ENCODE measurements at regions not wholly inside any gene's neighbourhood (a gene's known extent, or its start where the extent isn't known, plus 50 kb on each side); places are given as distances from the start of the nearest gene placed in this dataset.

DNA sequence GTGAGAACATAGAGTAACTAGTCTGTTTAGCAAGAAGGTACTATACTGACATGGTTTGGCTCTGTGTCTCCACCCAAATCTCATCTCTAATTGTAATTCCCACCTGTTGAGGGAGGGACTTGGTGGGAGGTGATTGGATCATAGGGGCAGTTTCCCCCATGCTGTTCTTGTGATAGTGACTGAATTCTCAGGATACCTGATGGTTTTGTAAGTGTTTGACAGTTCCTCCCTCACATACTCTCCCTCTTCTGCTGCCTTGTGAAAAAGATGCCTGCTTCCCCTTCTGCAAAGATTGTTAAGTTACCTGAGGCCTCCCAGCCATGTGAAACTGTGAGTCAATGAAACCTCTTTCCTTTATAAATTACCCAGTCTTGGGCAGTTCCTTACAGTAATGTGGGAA lies 240.4 kb upstream of the ST8SIA4 start:
- no peak for TF ChIP-seq TCF7L2 (IDR thresholded peaks at IDR 0.05; ENCODE audit: low read depth, low read length)
- TF ChIP-seq, protein P1, sequence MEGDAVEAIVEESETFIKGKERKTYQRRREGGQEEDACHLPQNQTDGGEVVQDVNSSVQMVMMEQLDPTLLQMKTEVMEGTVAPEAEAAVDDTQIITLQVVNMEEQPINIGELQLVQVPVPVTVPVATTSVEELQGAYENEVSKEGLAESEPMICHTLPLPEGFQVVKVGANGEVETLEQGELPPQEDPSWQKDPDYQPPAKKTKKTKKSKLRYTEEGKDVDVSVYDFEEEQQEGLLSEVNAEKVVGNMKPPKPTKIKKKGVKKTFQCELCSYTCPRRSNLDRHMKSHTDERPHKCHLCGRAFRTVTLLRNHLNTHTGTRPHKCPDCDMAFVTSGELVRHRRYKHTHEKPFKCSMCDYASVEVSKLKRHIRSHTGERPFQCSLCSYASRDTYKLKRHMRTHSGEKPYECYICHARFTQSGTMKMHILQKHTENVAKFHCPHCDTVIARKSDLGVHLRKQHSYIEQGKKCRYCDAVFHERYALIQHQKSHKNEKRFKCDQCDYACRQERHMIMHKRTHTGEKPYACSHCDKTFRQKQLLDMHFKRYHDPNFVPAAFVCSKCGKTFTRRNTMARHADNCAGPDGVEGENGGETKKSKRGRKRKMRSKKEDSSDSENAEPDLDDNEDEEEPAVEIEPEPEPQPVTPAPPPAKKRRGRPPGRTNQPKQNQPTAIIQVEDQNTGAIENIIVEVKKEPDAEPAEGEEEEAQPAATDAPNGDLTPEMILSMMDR (IDR thresholded peaks at IDR 0.05) = no peak
- TF ChIP-seq POLR2AphosphoS5 (IDR thresholded peaks at IDR 0.05; ENCODE audit: low read depth, low read length) = no peak
- TF ChIP-seq SIN3A (IDR thresholded peaks at IDR 0.05; ENCODE audit: borderline replicate concordance, insufficient read depth, low read depth, low read length) = no peak
- CTCF ChIA-PET = no interaction called here
- BruUV-seq (replicated peaks) = no TSS peak
- H3K4me1 ChIP-seq (ENCODE audit: control insufficient read depth, insufficient read depth, low read length) = no peaks in the 10 kb centered on the region
- no peak overlapping the region for H3K4me3 ChIP-seq (ENCODE audit: low read depth in 2 of 2, low read length in 2 of 2)
- H3K9me3 ChIP-seq (ENCODE audit: control insufficient read depth, insufficient read depth, low read depth, low read length) = no peaks in the 10 kb centered on the region
- no peak for ATAC-seq
- in situ Hi-C loops (cut with HindIII; ENCODE audit: low pct_unique_long_range_greater_than_20kb, low sequenced_read_pairs) (no loop called here), intact Hi-C loops (cut with micrococcal nuclease; ENCODE audit: unreplicated experiment) (no loop called here)
- no peaks in the 10 kb centered on the region for H3K36me3 ChIP-seq (ENCODE audit: control insufficient read depth, insufficient read depth, low read length)
- no peak for DNase-seq (ENCODE audit: low read depth, low spot score)
- POLR2A ChIA-PET = no interaction called here
- H3K27me3 ChIP-seq (ENCODE audit: control insufficient read depth, insufficient read depth, low read length) = no peaks in the 10 kb centered on the region
- no peak overlapping the region for H3K27ac ChIP-seq (ENCODE audit: low read length)

DNA sequence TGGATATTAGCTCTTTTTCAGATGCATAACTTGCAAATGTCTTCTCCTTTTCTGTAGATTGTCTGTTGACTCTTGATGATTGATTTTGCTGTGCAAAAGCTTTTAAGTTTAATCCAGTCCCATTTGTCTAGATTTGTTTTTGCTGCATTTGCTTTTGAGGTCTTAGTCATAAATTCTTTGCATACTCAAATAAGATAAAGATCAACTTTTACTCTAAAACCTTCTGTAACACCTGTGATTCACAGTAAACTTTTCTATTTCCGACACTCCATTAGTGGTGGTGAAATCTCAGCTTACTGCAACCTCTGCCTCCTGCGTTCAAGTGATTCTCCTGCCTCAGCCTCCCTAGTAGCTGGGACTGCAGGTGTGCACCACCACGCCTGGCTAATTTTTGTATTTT lies 239.0 kb upstream of the ST8SIA4 start:
- DNase-seq (ENCODE audit: low read depth, low spot score) (no peak), ATAC-seq (no peak)
- Histone ChIP-seq H3K27me3 (ENCODE audit: control insufficient read depth, insufficient read depth, low read length) (no peaks in the 10 kb centered on the region), H3K4me3 (ENCODE audit: low read depth in 2 of 2, low read length in 2 of 2) (no peak overlapping the region), H3K4me1 (ENCODE audit: control insufficient read depth, insufficient read depth, low read length) (no peaks in the 10 kb centered on the region), H3K9me3 (ENCODE audit: control insufficient read depth, insufficient read depth, low read depth, low read length) (no peaks in the 10 kb centered on the region), H3K36me3 (ENCODE audit: control insufficient read depth, insufficient read depth, low read length) (no peaks in the 10 kb centered on the region), H3K27ac (ENCODE audit: low read length) (no peak overlapping the region)
- no TSS peak for BruUV-seq (replicated peaks)
- in situ Hi-C loops (cut with HindIII; ENCODE audit: low pct_unique_long_range_greater_than_20kb, low sequenced_read_pairs) = no loop called here
- TF ChIP-seq, protein P2, sequence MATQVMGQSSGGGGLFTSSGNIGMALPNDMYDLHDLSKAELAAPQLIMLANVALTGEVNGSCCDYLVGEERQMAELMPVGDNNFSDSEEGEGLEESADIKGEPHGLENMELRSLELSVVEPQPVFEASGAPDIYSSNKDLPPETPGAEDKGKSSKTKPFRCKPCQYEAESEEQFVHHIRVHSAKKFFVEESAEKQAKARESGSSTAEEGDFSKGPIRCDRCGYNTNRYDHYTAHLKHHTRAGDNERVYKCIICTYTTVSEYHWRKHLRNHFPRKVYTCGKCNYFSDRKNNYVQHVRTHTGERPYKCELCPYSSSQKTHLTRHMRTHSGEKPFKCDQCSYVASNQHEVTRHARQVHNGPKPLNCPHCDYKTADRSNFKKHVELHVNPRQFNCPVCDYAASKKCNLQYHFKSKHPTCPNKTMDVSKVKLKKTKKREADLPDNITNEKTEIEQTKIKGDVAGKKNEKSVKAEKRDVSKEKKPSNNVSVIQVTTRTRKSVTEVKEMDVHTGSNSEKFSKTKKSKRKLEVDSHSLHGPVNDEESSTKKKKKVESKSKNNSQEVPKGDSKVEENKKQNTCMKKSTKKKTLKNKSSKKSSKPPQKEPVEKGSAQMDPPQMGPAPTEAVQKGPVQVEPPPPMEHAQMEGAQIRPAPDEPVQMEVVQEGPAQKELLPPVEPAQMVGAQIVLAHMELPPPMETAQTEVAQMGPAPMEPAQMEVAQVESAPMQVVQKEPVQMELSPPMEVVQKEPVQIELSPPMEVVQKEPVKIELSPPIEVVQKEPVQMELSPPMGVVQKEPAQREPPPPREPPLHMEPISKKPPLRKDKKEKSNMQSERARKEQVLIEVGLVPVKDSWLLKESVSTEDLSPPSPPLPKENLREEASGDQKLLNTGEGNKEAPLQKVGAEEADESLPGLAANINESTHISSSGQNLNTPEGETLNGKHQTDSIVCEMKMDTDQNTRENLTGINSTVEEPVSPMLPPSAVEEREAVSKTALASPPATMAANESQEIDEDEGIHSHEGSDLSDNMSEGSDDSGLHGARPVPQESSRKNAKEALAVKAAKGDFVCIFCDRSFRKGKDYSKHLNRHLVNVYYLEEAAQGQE (IDR thresholded peaks at IDR 0.05; ENCODE audit: insufficient read depth in 1 of 2, low read depth in 2 of 2, low read length in 1 of 2) = no peak
- TF ChIP-seq, protein P1 (IDR thresholded peaks at IDR 0.05) = no peak
- no peak for TF ChIP-seq POLR2AphosphoS5 (IDR thresholded peaks at IDR 0.05; ENCODE audit: low read depth, low read length)
- intact Hi-C loops (cut with micrococcal nuclease; ENCODE audit: unreplicated experiment) = no loop called here
- POLR2A ChIA-PET = no interaction called here
- CTCF ChIA-PET = no interaction called here

DNA sequence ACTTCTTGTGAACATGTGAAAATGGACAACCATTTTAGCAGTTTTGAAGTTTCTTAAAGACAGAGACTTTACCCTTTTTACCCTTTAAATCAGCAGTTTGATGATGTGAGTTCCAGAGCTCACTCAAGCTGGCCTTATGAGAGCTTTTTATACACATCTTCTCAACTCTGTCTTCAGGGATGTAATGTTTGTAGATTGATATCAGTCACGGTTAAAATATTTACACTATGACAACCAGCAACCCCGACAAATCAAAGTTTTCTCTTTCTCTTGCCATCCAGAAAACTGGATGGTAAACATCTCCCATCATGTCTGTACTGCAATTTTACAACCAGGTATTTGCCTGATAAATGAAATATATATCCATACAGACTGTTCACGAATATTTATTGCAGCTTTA lies 233.4 kb upstream of the ST8SIA4 start:
- no peak for ATAC-seq
- no peak overlapping the region for H3K4me3 ChIP-seq (ENCODE audit: low read depth in 2 of 2, low read length in 2 of 2)
- TF ChIP-seq, protein P2 (IDR thresholded peaks at IDR 0.05; ENCODE audit: insufficient read depth in 1 of 2, low read depth in 2 of 2, low read length in 1 of 2) = no peak
- TF ChIP-seq SIN3A (IDR thresholded peaks at IDR 0.05; ENCODE audit: borderline replicate concordance, insufficient read depth, low read depth, low read length) (no peak), POLR2AphosphoS5 (IDR thresholded peaks at IDR 0.05; ENCODE audit: low read depth, low read length) (no peak), TCF7L2 (IDR thresholded peaks at IDR 0.05; ENCODE audit: low read depth, low read length) (no peak)
- TF ChIP-seq, protein P1 (IDR thresholded peaks at IDR 0.05) = no peak
- H3K4me1 ChIP-seq (ENCODE audit: control insufficient read depth, insufficient read depth, low read length) = no peaks in the 10 kb centered on the region
- no peak for DNase-seq (ENCODE audit: low read depth, low spot score)
- no peaks in the 10 kb centered on the region for H3K27me3 ChIP-seq (ENCODE audit: control insufficient read depth, insufficient read depth, low read length)
- H3K27ac ChIP-seq (ENCODE audit: low read length) = no peak overlapping the region
- in situ Hi-C loops (cut with HindIII; ENCODE audit: low pct_unique_long_range_greater_than_20kb, low sequenced_read_pairs) = no loop called here
- ChIA-PET POLR2A (no interaction called here), CTCF (no interaction called here)
- no peaks in the 10 kb centered on the region for H3K9me3 ChIP-seq (ENCODE audit: control insufficient read depth, insufficient read depth, low read depth, low read length)
- no TSS peak for BruUV-seq (replicated peaks)
- no peaks in the 10 kb centered on the region for H3K36me3 ChIP-seq (ENCODE audit: control insufficient read depth, insufficient read depth, low read length)
- intact Hi-C loops (cut with micrococcal nuclease; ENCODE audit: unreplicated experiment) = no loop called here
